KMS-11 (cell line): ENCODE measurements at regions not wholly inside any gene's neighbourhood (a gene's known extent, or its start where the extent isn't known, plus 50 kb on each side); places are given as distances from the start of the nearest gene placed in this dataset.

ENCODE experiments used
- H2AFZ ChIP-seq: fragments of 200-600 bp; sonication (generic); 2 replicates; pipeline ENCODE4 v1.6.1; 2016; ENCODE audit warnings: antibody characterized with exemption, mixed run types, low read depth
- H3K27ac ChIP-seq: fragments of 200-600 bp; sonication (generic); 2 replicates; pipeline ENCODE4 v1.6.1; 2016; ENCODE audit warnings: mild to moderate bottlenecking, mixed run types
- H3K27me3 ChIP-seq: fragments of 200-600 bp; sonication (generic); 2 replicates; pipeline ENCODE4 v1.6.1; 2017; ENCODE audit warnings: mild to moderate bottlenecking, low read depth, mixed run types, moderate library complexity; ENCODE audit not compliant: insufficient read depth
- H3K36me3 ChIP-seq: fragments of 200-600 bp; sonication (generic); 2 replicates; pipeline ENCODE4 v1.6.1; 2017; ENCODE audit warnings: mild to moderate bottlenecking, mixed run types; ENCODE audit not compliant: insufficient read depth
- H3K4me1 ChIP-seq: fragments of 200-600 bp; sonication (generic); 2 replicates; pipeline ENCODE4 v1.6.1; 2016; ENCODE audit warnings: mild to moderate bottlenecking, low read depth, mixed run types; ENCODE audit not compliant: poor library complexity, severe bottlenecking
- H3K4me2 ChIP-seq: fragments of 200-600 bp; sonication (generic); 2 replicates; pipeline ENCODE4 v1.7.0; 2016; ENCODE audit warnings: mild to moderate bottlenecking, mixed run types
- H3K4me3 ChIP-seq: fragments of 200-600 bp; sonication (generic); IDR thresholded peaks from 2 replicates; pipeline ENCODE4 v1.6.1; 2017; ENCODE audit warnings: low read depth, low read length, mixed read lengths; ENCODE audit not compliant: insufficient read depth
- H3K79me2 ChIP-seq: fragments of 200-600 bp; sonication (generic); 2 replicates; pipeline ENCODE4 v1.6.1; 2016; ENCODE audit warnings: low read depth, mixed run types; ENCODE audit not compliant: insufficient read depth
- H3K9ac ChIP-seq: fragments of 200-600 bp; sonication (generic); 2 replicates; pipeline ENCODE4 v1.6.1; 2016; ENCODE audit warnings: mild to moderate bottlenecking, mixed run types
- H4K20me1 ChIP-seq: fragments of 200-600 bp; sonication (generic); 2 replicates; pipeline ENCODE4 v1.6.1; 2016; ENCODE audit warnings: mild to moderate bottlenecking, mixed run types; ENCODE audit not compliant: insufficient read depth
- TF ChIP-seq, protein P1 (sequence below): fragments of 200-600 bp; sonication (generic); conservative IDR thresholded peaks from 2 replicates; pipeline ENCODE4 v1.6.1; 2017; ENCODE audit warnings: low read depth, mild to moderate bottlenecking, antibody characterized with exemption, low read length, moderate library complexity, mixed read lengths

DNA sequence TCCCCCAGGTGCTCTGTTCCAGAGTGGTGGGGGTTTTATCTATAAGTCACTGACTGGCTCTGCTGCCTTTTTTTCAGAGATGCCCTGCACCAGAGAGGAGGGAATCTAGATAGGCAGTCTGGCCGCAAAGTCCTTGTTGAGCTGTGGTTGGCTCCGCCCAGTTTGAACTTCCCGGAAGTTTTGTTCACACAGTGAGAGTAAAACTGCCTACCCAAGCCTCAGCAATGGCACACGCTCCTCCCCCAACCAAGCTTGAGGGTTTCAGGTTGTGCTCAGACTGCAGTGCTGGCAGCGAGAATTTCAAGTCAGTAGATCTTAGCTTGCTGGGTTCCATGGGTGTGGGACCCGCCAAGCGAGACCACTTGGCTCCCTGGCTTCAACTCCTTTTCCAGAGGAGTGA, 1428.6 kb downstream of the MAT2B start:
- H3K27ac ChIP-seq: peak overlapping the region; percentile 86
- H3K27me3 ChIP-seq: no peaks in the 10 kb centered on the region
- TF ChIP-seq, protein P1, sequence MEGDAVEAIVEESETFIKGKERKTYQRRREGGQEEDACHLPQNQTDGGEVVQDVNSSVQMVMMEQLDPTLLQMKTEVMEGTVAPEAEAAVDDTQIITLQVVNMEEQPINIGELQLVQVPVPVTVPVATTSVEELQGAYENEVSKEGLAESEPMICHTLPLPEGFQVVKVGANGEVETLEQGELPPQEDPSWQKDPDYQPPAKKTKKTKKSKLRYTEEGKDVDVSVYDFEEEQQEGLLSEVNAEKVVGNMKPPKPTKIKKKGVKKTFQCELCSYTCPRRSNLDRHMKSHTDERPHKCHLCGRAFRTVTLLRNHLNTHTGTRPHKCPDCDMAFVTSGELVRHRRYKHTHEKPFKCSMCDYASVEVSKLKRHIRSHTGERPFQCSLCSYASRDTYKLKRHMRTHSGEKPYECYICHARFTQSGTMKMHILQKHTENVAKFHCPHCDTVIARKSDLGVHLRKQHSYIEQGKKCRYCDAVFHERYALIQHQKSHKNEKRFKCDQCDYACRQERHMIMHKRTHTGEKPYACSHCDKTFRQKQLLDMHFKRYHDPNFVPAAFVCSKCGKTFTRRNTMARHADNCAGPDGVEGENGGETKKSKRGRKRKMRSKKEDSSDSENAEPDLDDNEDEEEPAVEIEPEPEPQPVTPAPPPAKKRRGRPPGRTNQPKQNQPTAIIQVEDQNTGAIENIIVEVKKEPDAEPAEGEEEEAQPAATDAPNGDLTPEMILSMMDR: no peak
- peak overlapping the region; percentile 81; the same call in 1 of the 2 replicates for H3K9ac ChIP-seq
- H3K4me3 ChIP-seq: no peak overlapping the region
- H3K79me2 ChIP-seq: no peaks in the 10 kb centered on the region
- H4K20me1 ChIP-seq: no peaks in the 10 kb centered on the region
- peak overlapping the region; percentile 42; the same call in 1 of the 2 replicates for H3K4me2 ChIP-seq
- H2AFZ ChIP-seq: peak overlapping the region; percentile 82
- H3K36me3 ChIP-seq: no peaks in the 10 kb centered on the region
- peaks cover 15% of the 10 kb centered on the region for H3K4me1 ChIP-seq

DNA sequence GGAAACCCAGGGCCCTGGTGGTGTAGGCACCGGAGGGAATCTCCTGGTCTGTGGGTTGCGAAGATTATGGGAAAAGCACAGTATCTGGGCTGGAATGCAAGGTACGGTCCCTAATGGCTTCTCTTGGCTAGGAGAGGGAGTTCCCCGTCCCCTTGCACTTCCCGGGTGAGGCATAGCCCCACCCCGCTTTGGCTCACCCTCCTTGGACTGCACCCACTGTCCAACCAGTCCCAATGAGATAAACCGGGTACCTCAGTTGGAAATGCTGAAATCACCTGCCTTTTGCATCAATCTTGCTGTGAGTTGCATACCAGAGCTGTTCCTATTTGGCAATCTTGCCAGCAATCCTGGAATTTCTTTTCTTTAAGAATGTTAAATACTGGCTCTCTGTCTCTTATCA, 1429.1 kb downstream of the MAT2B start:
- Histone ChIP-seq H4K20me1 (no peaks in the 10 kb centered on the region), H2AFZ (peak overlapping the region; percentile 82), H3K4me2 (peak overlapping the region; percentile 42; the same call in 1 of the 2 replicates), H3K9ac (peak overlapping the region; percentile 81; the same call in 1 of the 2 replicates), H3K79me2 (no peaks in the 10 kb centered on the region), H3K4me1 (peaks cover 15% of the 10 kb centered on the region), H3K36me3 (no peaks in the 10 kb centered on the region), H3K27ac (peak overlapping the region; percentile 86), H3K27me3 (no peaks in the 10 kb centered on the region), H3K4me3 (no peak overlapping the region)
- TF ChIP-seq, protein P1: no peak

DNA sequence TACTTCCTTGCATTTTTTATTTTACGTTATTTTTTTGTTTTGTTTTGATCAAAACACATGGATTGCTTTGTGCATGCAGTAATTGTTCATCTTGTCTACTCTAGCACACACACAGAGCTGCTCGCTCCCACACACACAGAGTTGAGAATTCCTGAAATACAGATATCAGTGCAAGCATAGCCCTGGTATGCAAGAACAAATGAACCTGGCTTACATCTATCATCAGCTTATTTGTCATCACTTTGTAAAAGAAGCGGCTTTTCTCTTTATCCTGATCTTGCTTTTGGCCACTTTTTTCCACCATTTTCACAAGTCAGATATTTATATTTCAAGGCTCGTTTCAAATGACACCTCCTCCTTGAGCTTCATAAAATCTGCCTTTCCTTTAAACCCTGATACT, 1435.7 kb downstream of the MAT2B start:
- H4K20me1 ChIP-seq: no peaks in the 10 kb centered on the region
- H3K36me3 ChIP-seq: no peaks in the 10 kb centered on the region
- H3K4me1 ChIP-seq: no peaks in the 10 kb centered on the region
- H2AFZ ChIP-seq: no peak overlapping the region
- H3K4me2 ChIP-seq: no peak overlapping the region
- TF ChIP-seq, protein P1: no peak
- no peaks in the 10 kb centered on the region for H3K79me2 ChIP-seq
- H3K4me3 ChIP-seq: no peak overlapping the region
- H3K9ac ChIP-seq: no peak overlapping the region
- H3K27me3 ChIP-seq: no peaks in the 10 kb centered on the region
- H3K27ac ChIP-seq: no peak overlapping the region

DNA sequence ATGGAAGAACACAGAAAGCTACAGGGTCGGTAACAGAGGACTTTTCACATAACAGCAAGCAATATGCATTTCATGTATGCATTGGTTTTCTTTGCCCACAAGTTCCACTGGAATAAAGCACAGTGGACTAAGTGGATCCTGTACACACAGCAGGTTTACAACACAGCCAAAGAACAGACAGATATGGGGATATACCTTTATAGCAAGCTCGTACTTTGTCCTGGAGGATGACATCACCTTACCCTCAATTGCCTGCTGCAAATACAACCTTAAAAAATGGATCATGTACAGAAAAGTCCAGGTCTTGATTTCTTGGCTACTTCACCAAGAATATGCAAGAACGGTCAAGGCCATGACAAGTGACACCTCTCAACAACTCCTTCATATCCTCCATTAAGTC, 1445.5 kb downstream of the MAT2B start:
- no peak overlapping the region for H3K9ac ChIP-seq
- no peaks in the 10 kb centered on the region for H3K4me1 ChIP-seq
- H3K27me3 ChIP-seq: no peaks in the 10 kb centered on the region
- H2AFZ ChIP-seq: no peak overlapping the region
- H3K36me3 ChIP-seq: no peaks in the 10 kb centered on the region
- H3K79me2 ChIP-seq: no peaks in the 10 kb centered on the region
- H4K20me1 ChIP-seq: no peaks in the 10 kb centered on the region
- no peak overlapping the region for H3K4me3 ChIP-seq
- TF ChIP-seq, protein P1: no peak
- no peak overlapping the region for H3K27ac ChIP-seq
- H3K4me2 ChIP-seq: no peak overlapping the region
